Liver (tissue), 8 donors: ENCODE measurements at regions not wholly inside any gene's neighbourhood (a gene's known extent, or its start where the extent isn't known, plus 50 kb on each side); places are given as distances from the start of the nearest gene placed in this dataset.

ENCODE experiments used
- DNase-seq: peaks from one replicate; pipeline ENCODE4 v3.0.0-alpha.2; 2017; ENCODE audit warnings: low spot score
- H3K27ac ChIP-seq, 2 donors: one replicate each; pipeline ENCODE4 v1.7.0; 2013; ENCODE audit warnings: inconsistent platforms in 2 of 2, low read length in 2 of 2, control low read depth in 1 of 2, low read depth in 1 of 2, mild to moderate bottlenecking in 1 of 2
- H3K27me3 ChIP-seq, 4 donors: one replicate each; pipeline versions ENCODE4 v1.6.1 to v1.7.0; 2013; ENCODE audit warnings: low read length in 3 of 4, inconsistent platforms in 1 of 4, mild to moderate bottlenecking in 1 of 4, moderate library complexity in 1 of 4; ENCODE audit not compliant: control insufficient read depth in 4 of 4, insufficient read depth in 4 of 4
- H3K36me3 ChIP-seq, 4 donors: one replicate each; pipeline versions ENCODE4 v1.6.1 to v1.7.0; 2013; ENCODE audit warnings: low read length in 3 of 4, mild to moderate bottlenecking in 3 of 4, low read depth in 1 of 4, moderate library complexity in 1 of 4; ENCODE audit not compliant: control insufficient read depth in 4 of 4, insufficient read depth in 3 of 4
- H3K4me1 ChIP-seq, 4 donors: one replicate each; pipeline versions ENCODE4 v1.6.1 to v1.7.0; 2013; ENCODE audit warnings: low read length in 3 of 4, mild to moderate bottlenecking in 3 of 4, moderate library complexity in 1 of 4; ENCODE audit not compliant: control insufficient read depth in 4 of 4, insufficient read depth in 4 of 4
- H3K4me3 ChIP-seq, 3 donors: one replicate each; pipeline versions ENCODE4 v1.6.1 to v1.7.0; 2013; ENCODE audit warnings: low read length in 3 of 3, control low read depth in 1 of 3, low read depth in 1 of 3, mild to moderate bottlenecking in 1 of 3
- H3K9ac ChIP-seq, 2 donors: one replicate each; pipeline ENCODE4 v1.7.0; 2013; ENCODE audit warnings: low read length in 2 of 2, mild to moderate bottlenecking in 2 of 2, moderate library complexity in 2 of 2, control low read depth in 1 of 2, low read depth in 1 of 2
- H3K9me3 ChIP-seq, 4 donors: one replicate each; pipeline versions ENCODE4 v1.6.1 to v1.7.0; 2013; ENCODE audit warnings: low read length in 3 of 4; ENCODE audit not compliant: control insufficient read depth in 4 of 4
- ATF3 ChIP-seq: IDR thresholded peaks from 2 replicates; pipeline ENCODE4 v1.6.1; 2016; ENCODE audit warnings: antibody characterized with exemption
- CTCF ChIP-seq: fragments of 150-350 bp; IDR thresholded peaks from 2 replicates; pipeline ENCODE4 v1.5.1; 2017; ENCODE audit warnings: improper control_type of control experiment, low read depth, low read length; ENCODE audit not compliant: missing input control
- EGR1 ChIP-seq, 2 donors: IDR thresholded peaks; 2 replicates each; pipeline ENCODE4 v1.6.1; 2016 to 2018; ENCODE audit warnings: antibody characterized with exemption in 2 of 2, low read depth in 2 of 2
- FOXA1 ChIP-seq: IDR thresholded peaks from 2 replicates; pipeline ENCODE4 v1.6.1; 2016; ENCODE audit warnings: antibody characterized with exemption
- FOXA2 ChIP-seq: IDR thresholded peaks from 2 replicates; pipeline ENCODE4 v1.6.1; 2016; ENCODE audit warnings: antibody characterized with exemption
- GABPA ChIP-seq, 2 donors: IDR thresholded peaks in 1 of 2; conservative IDR thresholded peaks in 1 of 2; 2 replicates each; pipeline ENCODE4 v1.6.1; 2016; ENCODE audit warnings: antibody characterized with exemption in 2 of 2, mild to moderate bottlenecking in 1 of 2, moderate library complexity in 1 of 2
- HNF4A ChIP-seq, 2 donors: conservative IDR thresholded peaks; 2 replicates each; pipeline ENCODE4 v1.6.1; 2016; ENCODE audit warnings: antibody characterized with exemption in 2 of 2, mild to moderate bottlenecking in 2 of 2
- HNF4G ChIP-seq: IDR thresholded peaks from 2 replicates; pipeline ENCODE4 v1.6.1; 2016; ENCODE audit warnings: antibody characterized with exemption
- JUND ChIP-seq, 2 donors: IDR thresholded peaks; 2 replicates each; pipeline ENCODE4 v1.6.1; 2016; ENCODE audit warnings: antibody characterized with exemption in 2 of 2
- MAX ChIP-seq: IDR thresholded peaks from 2 replicates; pipeline ENCODE4 v1.6.1; 2016; ENCODE audit warnings: antibody characterized with exemption
- NR2F2 ChIP-seq: IDR thresholded peaks from 2 replicates; pipeline ENCODE4 v1.6.1; 2016; ENCODE audit warnings: antibody characterized with exemption
- RAD21 ChIP-seq, 2 donors: IDR thresholded peaks; 2 replicates each; pipeline ENCODE4 v1.6.1; 2016; ENCODE audit warnings: antibody characterized with exemption in 2 of 2, mild to moderate bottlenecking in 2 of 2
- REST ChIP-seq: IDR thresholded peaks from 2 replicates; pipeline ENCODE4 v1.6.1; 2016; ENCODE audit warnings: antibody characterized with exemption, mild to moderate bottlenecking
- RXRA ChIP-seq, 2 donors: IDR thresholded peaks; 2 replicates each; pipeline ENCODE4 v1.6.1; 2017 to 2018; ENCODE audit warnings: antibody characterized with exemption in 2 of 2, mild to moderate bottlenecking in 1 of 2
- SP1 ChIP-seq: IDR thresholded peaks from 2 replicates; pipeline ENCODE4 v1.6.1; 2018; ENCODE audit warnings: antibody characterized with exemption, mild to moderate bottlenecking
- TAF1 ChIP-seq: conservative IDR thresholded peaks from 2 replicates; pipeline ENCODE4 v1.6.1; 2016; ENCODE audit warnings: antibody characterized with exemption, mild to moderate bottlenecking
- YY1 ChIP-seq: IDR thresholded peaks from 2 replicates; pipeline ENCODE4 v1.6.1; 2016; ENCODE audit warnings: antibody characterized with exemption, mild to moderate bottlenecking
- WGBS: extraction: QIAGEN DNeasy Blood & Tissue Kit; methylation state at CpG from one replicate; pipeline ENCODE4 v1.1.7; 2013; 5-methylcytosine and 5-hydroxymethylcytosine counted together
- donor health status: healthy.
- donor health status: healthy.
- donor health status: healthy.
- donor health status: healthy.
- donor health status: healthy.

GRCh38 chr16:64282181-64282580, 839.7 kb downstream of the CDH11 start:
- 67% methylated on average over 3 of the region's 3 CpGs for WGBS
- no peak overlapping the region for H3K27ac ChIP-seq

GRCh38 chr16:64280317-64280716, 841.5 kb downstream of the CDH11 start:
- DNase-seq: no peak
- Histone ChIP-seq H3K4me3 (no peak overlapping the region), H3K9ac (no peak overlapping the region), H3K27ac (no peak overlapping the region), H3K4me1 (no peaks in the 10 kb centered on the region), H3K27me3 (no peaks in the 10 kb centered on the region), H3K9me3 (no peaks in the 10 kb centered on the region), H3K36me3 (no peaks in the 10 kb centered on the region)
- WGBS: 71% methylated on average over 9 of the region's 9 CpGs
- TF ChIP-seq ATF3 (no peak), HNF4A (conservative IDR thresholded peaks at IDR 0.05) (no peak), GABPA (IDR thresholded peaks at IDR 0.05 in 1 of 2, conservative IDR thresholded peaks at IDR 0.05 in 1 of 2) (no peak), HNF4G (no peak), TAF1 (no peak), RXRA (IDR thresholded peaks at IDR 0.05) (no peak), CTCF (no peak), SP1 (no peak), FOXA2 (no peak), NR2F2 (no peak), RAD21 (IDR thresholded peaks at IDR 0.05) (no peak), JUND (IDR thresholded peaks at IDR 0.05) (no peak), MAX (no peak), FOXA1 (no peak)

More at GRCh38 chr16:64282181-64282580, 839.7 kb downstream of the CDH11 start:
- DNase-seq: no peak
- Histone ChIP-seq H3K4me1 (no peaks in the 10 kb centered on the region), H3K4me3 (no peak overlapping the region), H3K36me3 (no peaks in the 10 kb centered on the region), H3K9ac (no peak overlapping the region), H3K9me3 (no peaks in the 10 kb centered on the region), H3K27me3 (no peaks in the 10 kb centered on the region)
- TF ChIP-seq MAX (no peak), RXRA (IDR thresholded peaks at IDR 0.05) (no peak), RAD21 (IDR thresholded peaks at IDR 0.05) (no peak), REST (no peak), YY1 (no peak), FOXA1 (no peak), ATF3 (no peak), GABPA (IDR thresholded peaks at IDR 0.05 in 1 of 2, conservative IDR thresholded peaks at IDR 0.05 in 1 of 2) (no peak), EGR1 (IDR thresholded peaks at IDR 0.05; ENCODE audit: low read depth in 2 of 2) (no peak), TAF1 (no peak), SP1 (no peak), JUND (IDR thresholded peaks at IDR 0.05) (no peak)
